SU-DHL-6 (cell line): ENCODE measurements at regions not wholly inside any gene's neighbourhood (a gene's known extent, or its start where the extent isn't known, plus 50 kb on each side); places are given as distances from the start of the nearest gene placed in this dataset.

ENCODE experiments used
- H2AFZ ChIP-seq: fragments of 200-600 bp; sonication (generic); 2 replicates; pipeline ENCODE4 v1.6.1; 2014; ENCODE audit warnings: low read depth, mild to moderate bottlenecking, moderate library complexity, mixed read lengths, antibody characterized with exemption, low read length; ENCODE audit not compliant: severe bottlenecking
- H3F3A ChIP-seq: fragments of 200-600 bp; shearing (Covaris generic); 2 replicates; pipeline ENCODE4 v1.6.0; 2016; ENCODE audit warnings: antibody characterized with exemption, mild to moderate bottlenecking; ENCODE audit not compliant: insufficient read depth
- H3K27ac ChIP-seq: fragments of 200-600 bp; sonication (generic); 2 replicates; pipeline ENCODE4 v1.5.1; 2016; ENCODE audit warnings: low read depth, mild to moderate bottlenecking, low read length, moderate library complexity, mixed read lengths
- H3K27me3 ChIP-seq: fragments of 200-600 bp; sonication (generic), shearing (Covaris generic); 2 replicates; pipeline ENCODE4 v1.6.0; 2014; ENCODE audit warnings: mild to moderate bottlenecking, low read length
- H3K36me3 ChIP-seq: fragments of 200-600 bp; sonication (generic); 2 replicates; pipeline ENCODE4 v1.6.1; 2014; ENCODE audit warnings: mild to moderate bottlenecking, low read length, mixed read lengths
- H3K4me2 ChIP-seq: fragments of 300-600, 200-600 bp; shearing (Covaris generic), sonication (generic); 2 replicates; pipeline ENCODE4 v1.6.0; 2014; ENCODE audit warnings: low read length, low read depth, mild to moderate bottlenecking; ENCODE audit not compliant: poor library complexity, severe bottlenecking
- H3K4me3 ChIP-seq: fragments of 200-600 bp; sonication (generic); 2 replicates; pipeline ENCODE4 v1.5.1; 2014; ENCODE audit warnings: antibody characterized with exemption, low read length, mild to moderate bottlenecking, mixed read lengths; ENCODE audit not compliant: insufficient read depth, poor library complexity, severe bottlenecking
- H3K79me2 ChIP-seq: fragments of 200-600 bp; sonication (generic); 2 replicates; pipeline ENCODE4 v1.6.1; 2014; ENCODE audit warnings: mild to moderate bottlenecking, low read length, moderate library complexity; ENCODE audit not compliant: insufficient read depth
- H3K9ac ChIP-seq: fragments of 200-600 bp; sonication (generic); 2 replicates; pipeline ENCODE4 v1.7.0; 2014; ENCODE audit warnings: mild to moderate bottlenecking, low read length
- H3K9me2 ChIP-seq: fragments of 200-600 bp; sonication (generic); replicated peaks from 2 replicates; pipeline ENCODE4 v1.6.1; 2014; ENCODE audit warnings: low read length; ENCODE audit not compliant: insufficient read depth
- H3K9me3 ChIP-seq: fragments of 200-600 bp; sonication (generic); 2 replicates; pipeline ENCODE4 v1.6.1; 2014; ENCODE audit warnings: low read length, mixed read lengths; ENCODE audit not compliant: insufficient read depth
- H4K20me1 ChIP-seq: fragments of 200-600 bp; sonication (generic); 2 replicates; pipeline ENCODE4 v1.6.1; 2014; ENCODE audit warnings: low read depth, mild to moderate bottlenecking, antibody characterized with exemption, low read length, moderate library complexity, mixed read lengths
- EZH2phosphoT487 ChIP-seq: fragments of 200-600 bp; sonication (generic), shearing (Covaris generic); conservative IDR thresholded peaks from 2 replicates; pipeline ENCODE4 v1.6.1; 2018; ENCODE audit warnings: mild to moderate bottlenecking, antibody characterized with exemption, low read length, moderate library complexity, mixed read lengths
- TF ChIP-seq, protein P1 (sequence below): fragments of 200-600 bp; sonication (generic); IDR thresholded peaks from one replicate; pipeline ENCODE4 v1.5.1; 2017; ENCODE audit warnings: antibody characterized with exemption, mild to moderate bottlenecking, low read length, moderate library complexity; ENCODE audit not compliant: insufficient read depth, poor library complexity, severe bottlenecking

DNA sequence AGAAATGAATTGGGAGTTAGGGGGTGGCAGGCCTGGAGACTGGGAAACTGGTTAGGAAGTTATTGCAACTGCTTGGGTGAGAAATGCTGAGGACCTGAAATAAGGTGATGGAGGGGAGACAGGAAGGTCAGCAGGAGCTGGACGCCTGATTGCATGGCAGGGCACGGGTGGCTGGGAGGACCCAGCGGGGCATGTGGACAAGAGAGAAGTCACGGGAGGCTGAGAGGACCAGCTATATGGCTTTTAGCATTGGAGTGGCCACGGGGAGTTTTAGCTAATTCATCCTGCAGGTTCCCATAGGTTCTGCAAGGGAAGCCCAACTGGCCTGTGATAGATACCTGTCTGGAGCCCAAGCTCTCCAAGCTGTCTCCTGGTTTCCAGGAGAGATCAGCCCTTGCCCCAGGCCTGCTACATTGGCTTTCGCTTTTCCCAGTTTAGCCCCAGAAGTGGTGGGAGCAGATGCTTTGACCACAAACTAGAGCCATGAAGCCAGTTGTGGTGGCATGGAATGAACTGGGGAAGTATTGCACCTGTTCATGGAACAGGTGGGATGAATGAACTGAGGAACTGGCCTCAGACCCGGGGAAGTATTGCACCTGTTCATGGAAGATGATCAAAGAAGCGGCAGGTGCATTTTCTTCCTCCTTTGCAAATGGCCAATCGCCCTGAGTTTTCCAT, 93.6 kb upstream of the TAF1B start:
- no peaks in the 10 kb centered on the region for H3K27me3 ChIP-seq
- TF ChIP-seq EZH2phosphoT487: no peak
- TF ChIP-seq, protein P1, sequence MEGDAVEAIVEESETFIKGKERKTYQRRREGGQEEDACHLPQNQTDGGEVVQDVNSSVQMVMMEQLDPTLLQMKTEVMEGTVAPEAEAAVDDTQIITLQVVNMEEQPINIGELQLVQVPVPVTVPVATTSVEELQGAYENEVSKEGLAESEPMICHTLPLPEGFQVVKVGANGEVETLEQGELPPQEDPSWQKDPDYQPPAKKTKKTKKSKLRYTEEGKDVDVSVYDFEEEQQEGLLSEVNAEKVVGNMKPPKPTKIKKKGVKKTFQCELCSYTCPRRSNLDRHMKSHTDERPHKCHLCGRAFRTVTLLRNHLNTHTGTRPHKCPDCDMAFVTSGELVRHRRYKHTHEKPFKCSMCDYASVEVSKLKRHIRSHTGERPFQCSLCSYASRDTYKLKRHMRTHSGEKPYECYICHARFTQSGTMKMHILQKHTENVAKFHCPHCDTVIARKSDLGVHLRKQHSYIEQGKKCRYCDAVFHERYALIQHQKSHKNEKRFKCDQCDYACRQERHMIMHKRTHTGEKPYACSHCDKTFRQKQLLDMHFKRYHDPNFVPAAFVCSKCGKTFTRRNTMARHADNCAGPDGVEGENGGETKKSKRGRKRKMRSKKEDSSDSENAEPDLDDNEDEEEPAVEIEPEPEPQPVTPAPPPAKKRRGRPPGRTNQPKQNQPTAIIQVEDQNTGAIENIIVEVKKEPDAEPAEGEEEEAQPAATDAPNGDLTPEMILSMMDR: no peak
- no peaks in the 10 kb centered on the region for H3K36me3 ChIP-seq

DNA sequence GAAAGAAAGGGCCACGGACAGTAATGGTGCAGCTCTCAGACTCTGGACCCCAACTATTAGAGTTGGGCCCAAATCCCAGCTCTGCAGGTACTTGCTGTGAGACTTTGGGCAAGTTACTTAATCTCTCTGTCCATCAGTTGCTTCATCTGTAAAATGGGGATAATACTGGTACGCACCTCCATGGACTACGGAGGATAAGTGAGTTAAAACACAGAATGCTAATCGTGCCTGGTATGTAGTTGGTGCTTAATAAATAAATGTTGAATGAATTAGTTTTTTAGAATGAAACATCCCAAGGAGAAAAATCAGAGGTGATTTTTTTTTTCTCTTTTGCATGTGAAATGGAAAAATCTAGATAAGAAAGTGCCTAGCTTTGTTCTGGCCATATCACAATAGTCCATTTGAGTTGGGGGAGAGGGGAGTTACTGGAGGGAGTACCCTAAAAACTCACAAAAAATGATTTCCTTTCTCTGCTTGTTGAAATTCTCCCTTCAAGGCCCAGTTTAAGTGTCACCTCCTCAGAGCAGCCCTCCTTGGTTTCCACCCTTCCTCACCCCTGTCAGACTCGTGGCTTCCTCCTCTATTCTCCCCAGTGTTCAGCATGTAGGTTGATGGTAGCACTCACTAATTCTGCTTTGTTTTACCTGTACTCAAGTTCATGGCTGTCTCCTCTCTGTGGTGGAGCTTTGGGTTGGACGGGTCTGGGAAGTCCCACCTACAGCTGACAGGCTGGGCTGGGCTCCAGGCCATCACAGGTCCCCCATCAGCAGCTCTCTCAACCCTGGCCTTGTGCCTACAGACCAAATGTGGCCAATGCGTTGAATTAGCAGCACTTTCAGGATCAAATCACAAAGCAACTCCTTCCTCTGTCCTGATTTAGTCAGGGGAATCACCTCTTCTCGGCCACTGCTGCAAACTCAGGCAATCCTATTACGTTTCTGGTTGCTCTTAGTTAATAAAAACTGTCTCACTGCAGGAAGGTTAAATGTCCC, 92.8 kb upstream of the TAF1B start:
- Histone ChIP-seq H3K27me3 (no peaks in the 10 kb centered on the region), H3K4me2 (no peak overlapping the region), H3K9me2 (no peaks in the 10 kb centered on the region), H4K20me1 (no peaks in the 10 kb centered on the region), H3K4me3 (no peak overlapping the region), H3K27ac (no peak overlapping the region), H3K9me3 (no peaks in the 10 kb centered on the region), H3K79me2 (no peaks in the 10 kb centered on the region), H3F3A (no peaks in the 10 kb centered on the region), H2AFZ (no peak overlapping the region), H3K9ac (no peak overlapping the region), H3K36me3 (no peaks in the 10 kb centered on the region)
- TF ChIP-seq EZH2phosphoT487: no peak
- TF ChIP-seq, protein P1: no peak

More for the DNA sequence above, 93.6 kb upstream of the TAF1B start:
- Histone ChIP-seq H3K9ac (no peak overlapping the region), H3F3A (no peaks in the 10 kb centered on the region), H3K4me2 (no peak overlapping the region), H3K4me3 (no peak overlapping the region), H3K79me2 (no peaks in the 10 kb centered on the region), H3K9me2 (no peaks in the 10 kb centered on the region), H2AFZ (no peak overlapping the region), H3K27ac (no peak overlapping the region), H4K20me1 (no peaks in the 10 kb centered on the region), H3K9me3 (no peaks in the 10 kb centered on the region)

DNA sequence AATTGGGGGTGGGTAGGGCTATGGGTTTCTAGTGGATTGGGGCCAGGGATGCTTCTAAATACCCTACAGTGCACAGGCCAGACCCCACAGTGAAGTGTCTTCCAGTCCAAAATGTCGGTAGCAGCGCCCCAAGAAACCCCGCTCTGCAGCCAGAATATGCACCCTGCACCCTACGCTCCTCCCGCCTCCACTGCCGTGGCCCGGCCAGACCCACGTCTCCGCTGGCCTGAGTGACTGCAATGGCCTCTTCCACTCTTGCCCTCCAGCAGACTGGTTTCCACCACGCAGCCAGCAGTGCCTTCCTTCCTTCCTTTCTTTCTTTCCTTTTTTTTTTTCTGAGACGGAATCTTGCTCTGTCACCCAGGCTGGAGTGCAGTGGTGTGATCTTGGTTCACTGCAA, 91.4 kb upstream of the TAF1B start:
- no peak overlapping the region for H2AFZ ChIP-seq

More for the DNA sequence above, 91.4 kb upstream of the TAF1B start:
- Histone ChIP-seq H3K4me3 (no peak overlapping the region), H3K9ac (no peak overlapping the region), H3K9me3 (no peaks in the 10 kb centered on the region), H3K4me2 (no peak overlapping the region), H3F3A (no peaks in the 10 kb centered on the region), H4K20me1 (no peaks in the 10 kb centered on the region), H3K27ac (no peak overlapping the region), H3K27me3 (no peaks in the 10 kb centered on the region), H3K9me2 (no peaks in the 10 kb centered on the region), H3K36me3 (no peaks in the 10 kb centered on the region), H3K79me2 (no peaks in the 10 kb centered on the region)
- TF ChIP-seq, protein P1: no peak
- no peak for TF ChIP-seq EZH2phosphoT487
